ENCODE measurements at regions not wholly inside any gene's neighbourhood (a gene's known extent, or its start where the extent isn't known, plus 50 kb on each side); places are given as distances from the start of the nearest gene placed in this dataset.

DNA sequence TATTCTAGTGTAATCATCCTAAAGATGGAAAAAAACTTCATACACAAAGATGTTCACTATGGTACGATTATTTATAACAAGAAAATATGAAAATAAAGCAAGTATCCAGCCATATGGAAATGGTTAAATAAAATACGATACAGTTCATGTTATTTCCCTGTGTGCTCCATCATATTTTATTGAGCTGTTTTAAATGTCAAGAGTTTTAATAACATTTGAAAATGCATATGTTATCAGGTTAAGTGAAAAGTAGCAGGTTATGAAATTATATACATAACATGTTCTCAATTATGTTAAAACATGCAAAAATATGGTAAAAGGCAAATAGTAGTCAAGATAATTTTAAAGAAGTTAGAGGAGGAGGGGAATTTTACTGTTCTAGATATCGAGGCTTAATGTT, 192.0 kb downstream of the HNRNPD start:
- no peaks in the 10 kb centered on the region for H3K9me3 ChIP-seq (ENCODE audit: low read length)
- no peak overlapping the region for H3K9ac ChIP-seq (ENCODE audit: low read length)
- no peak overlapping the region for H3K27ac ChIP-seq (ENCODE audit: low read depth, low read length, poor library complexity, severe bottlenecking)
- no peak overlapping the region for H3K4me2 ChIP-seq (ENCODE audit: low read length)
- no peaks in the 10 kb centered on the region for H4K20me1 ChIP-seq (ENCODE audit: insufficient read depth, low read length)
- H3K9me2 ChIP-seq (ENCODE audit: low read depth, low read length): no peaks in the 10 kb centered on the region
- no peaks in the 10 kb centered on the region for H3K27me3 ChIP-seq (ENCODE audit: insufficient read depth, low read length)
- H3K4me3 ChIP-seq (ENCODE audit: low read depth, low read length, poor library complexity, severe bottlenecking): no peak overlapping the region
- no peaks in the 10 kb centered on the region for H3K79me2 ChIP-seq (ENCODE audit: insufficient read depth, low read length)
- H3F3A ChIP-seq (ENCODE audit: insufficient read depth, low read length): no peaks in the 10 kb centered on the region
- H2AFZ ChIP-seq (ENCODE audit: low read length): no peak overlapping the region
- TF ChIP-seq, protein P1, sequence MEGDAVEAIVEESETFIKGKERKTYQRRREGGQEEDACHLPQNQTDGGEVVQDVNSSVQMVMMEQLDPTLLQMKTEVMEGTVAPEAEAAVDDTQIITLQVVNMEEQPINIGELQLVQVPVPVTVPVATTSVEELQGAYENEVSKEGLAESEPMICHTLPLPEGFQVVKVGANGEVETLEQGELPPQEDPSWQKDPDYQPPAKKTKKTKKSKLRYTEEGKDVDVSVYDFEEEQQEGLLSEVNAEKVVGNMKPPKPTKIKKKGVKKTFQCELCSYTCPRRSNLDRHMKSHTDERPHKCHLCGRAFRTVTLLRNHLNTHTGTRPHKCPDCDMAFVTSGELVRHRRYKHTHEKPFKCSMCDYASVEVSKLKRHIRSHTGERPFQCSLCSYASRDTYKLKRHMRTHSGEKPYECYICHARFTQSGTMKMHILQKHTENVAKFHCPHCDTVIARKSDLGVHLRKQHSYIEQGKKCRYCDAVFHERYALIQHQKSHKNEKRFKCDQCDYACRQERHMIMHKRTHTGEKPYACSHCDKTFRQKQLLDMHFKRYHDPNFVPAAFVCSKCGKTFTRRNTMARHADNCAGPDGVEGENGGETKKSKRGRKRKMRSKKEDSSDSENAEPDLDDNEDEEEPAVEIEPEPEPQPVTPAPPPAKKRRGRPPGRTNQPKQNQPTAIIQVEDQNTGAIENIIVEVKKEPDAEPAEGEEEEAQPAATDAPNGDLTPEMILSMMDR (IDR thresholded peaks at IDR 0.05; ENCODE audit: low read length): no peak
- TF ChIP-seq EZH2 (IDR thresholded peaks at IDR 0.05; ENCODE audit: borderline replicate concordance, low read length): no peak
- H3K36me3 ChIP-seq (ENCODE audit: insufficient read depth, low read length): no peaks in the 10 kb centered on the region
- no peaks in the 10 kb centered on the region for H3K4me1 ChIP-seq (ENCODE audit: insufficient read depth, low read length, severe bottlenecking)

DNA sequence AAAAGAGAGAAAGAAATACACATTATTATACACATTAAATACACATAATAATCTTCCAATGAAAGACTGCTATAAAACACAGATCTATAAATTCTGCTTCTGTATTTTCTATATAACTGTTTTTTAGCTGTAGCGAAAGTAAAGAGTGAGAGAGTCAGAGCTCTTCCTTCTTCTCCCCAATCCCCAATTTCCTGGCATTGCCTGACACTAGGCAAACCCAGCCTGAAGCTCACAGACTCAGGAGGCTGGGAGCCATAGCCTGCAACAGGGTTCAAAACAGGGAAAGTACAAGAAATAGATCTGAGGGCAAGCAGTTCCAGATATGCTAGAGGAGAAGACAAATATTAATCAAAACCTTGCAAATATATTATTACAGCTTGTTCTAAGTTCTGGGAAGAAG, 201.6 kb downstream of the HNRNPD start:
- no peak overlapping the region for H3K4me3 ChIP-seq (ENCODE audit: low read depth, low read length, poor library complexity, severe bottlenecking)
- H3K27ac ChIP-seq (ENCODE audit: low read depth, low read length, poor library complexity, severe bottlenecking): no peak overlapping the region
- no peaks in the 10 kb centered on the region for H3K9me3 ChIP-seq (ENCODE audit: low read length)

DNA sequence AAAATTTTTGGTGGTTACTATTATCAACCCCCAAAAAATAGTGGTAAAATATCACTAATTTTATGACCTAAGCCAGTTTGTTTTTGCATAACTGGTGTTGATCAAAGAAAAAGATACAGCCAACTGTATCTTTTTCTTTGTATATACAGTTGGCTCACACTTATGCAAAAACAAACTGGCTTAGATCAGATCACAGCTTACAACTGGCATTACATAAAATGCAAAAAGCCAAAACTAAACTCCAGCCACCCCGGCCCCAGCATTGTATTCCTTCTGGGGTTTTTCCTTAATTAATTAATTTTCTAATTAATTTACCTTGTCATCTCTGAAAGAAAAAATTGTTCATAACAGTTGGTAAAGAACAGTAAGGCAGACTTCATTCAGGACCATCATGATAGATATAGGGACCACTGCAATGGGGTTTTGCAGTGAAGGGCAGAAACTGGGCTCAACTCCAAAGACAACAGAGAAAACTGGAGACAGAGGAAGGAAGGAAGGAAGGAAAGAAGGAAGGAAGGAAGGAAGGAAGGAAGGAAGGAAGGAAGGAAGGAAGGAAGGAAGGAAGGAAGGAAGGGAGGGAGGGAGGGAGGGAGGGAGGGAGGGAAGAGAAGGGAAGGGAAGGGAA, 202.1 kb downstream of the HNRNPD start:
- H4K20me1 ChIP-seq (ENCODE audit: insufficient read depth, low read length): no peaks in the 10 kb centered on the region
- H3K4me3 ChIP-seq (ENCODE audit: low read depth, low read length, poor library complexity, severe bottlenecking): no peak overlapping the region
- H3K36me3 ChIP-seq (ENCODE audit: insufficient read depth, low read length): no peaks in the 10 kb centered on the region
- H3K4me1 ChIP-seq (ENCODE audit: insufficient read depth, low read length, severe bottlenecking): no peaks in the 10 kb centered on the region
- H3F3A ChIP-seq (ENCODE audit: insufficient read depth, low read length): no peaks in the 10 kb centered on the region
- no peaks in the 10 kb centered on the region for H3K9me2 ChIP-seq (ENCODE audit: low read depth, low read length)
- TF ChIP-seq, protein P1 (IDR thresholded peaks at IDR 0.05; ENCODE audit: low read length): no peak
- no peak for TF ChIP-seq EZH2 (IDR thresholded peaks at IDR 0.05; ENCODE audit: borderline replicate concordance, low read length)
- no peaks in the 10 kb centered on the region for H3K9me3 ChIP-seq (ENCODE audit: low read length)
- H3K4me2 ChIP-seq (ENCODE audit: low read length): no peak overlapping the region
- no peaks in the 10 kb centered on the region for H3K79me2 ChIP-seq (ENCODE audit: insufficient read depth, low read length)
- H2AFZ ChIP-seq (ENCODE audit: low read length): no peak overlapping the region
- H3K9ac ChIP-seq (ENCODE audit: low read length): no peak overlapping the region
- H3K27me3 ChIP-seq (ENCODE audit: insufficient read depth, low read length): no peaks in the 10 kb centered on the region
- H3K27ac ChIP-seq (ENCODE audit: low read depth, low read length, poor library complexity, severe bottlenecking): no peak overlapping the region

More for the DNA sequence above, 201.6 kb downstream of the HNRNPD start:
- Histone ChIP-seq H4K20me1 (ENCODE audit: insufficient read depth, low read length) (no peaks in the 10 kb centered on the region), H3K4me1 (ENCODE audit: insufficient read depth, low read length, severe bottlenecking) (no peaks in the 10 kb centered on the region), H3K9me2 (ENCODE audit: low read depth, low read length) (no peaks in the 10 kb centered on the region), H3K79me2 (ENCODE audit: insufficient read depth, low read length) (no peaks in the 10 kb centered on the region), H3K4me2 (ENCODE audit: low read length) (no peak overlapping the region), H3K36me3 (ENCODE audit: insufficient read depth, low read length) (no peaks in the 10 kb centered on the region), H3K27me3 (ENCODE audit: insufficient read depth, low read length) (no peaks in the 10 kb centered on the region), H3F3A (ENCODE audit: insufficient read depth, low read length) (no peaks in the 10 kb centered on the region), H2AFZ (ENCODE audit: low read length) (no peak overlapping the region), H3K9ac (ENCODE audit: low read length) (no peak overlapping the region)
- TF ChIP-seq EZH2 (IDR thresholded peaks at IDR 0.05; ENCODE audit: borderline replicate concordance, low read length): no peak
- TF ChIP-seq, protein P1 (IDR thresholded peaks at IDR 0.05; ENCODE audit: low read length): no peak

All from OCI-LY1 (cell line).